GM23338 (cell line): ENCODE measurements at regions not wholly inside any gene's neighbourhood (a gene's known extent, or its start where the extent isn't known, plus 50 kb on each side); places are given as distances from the start of the nearest gene placed in this dataset.

Experiments used
- ATAC-seq: fragments of 200-7000 bp; cut with Tn5 transposase; 3 replicates; pipeline ENCODE4 v1.9.1; 2020
- DNase-seq: peaks from one replicate; pipeline ENCODE4 v3.0.0-alpha.2; 2015; ENCODE audit warnings: low spot score
- H2AFZ ChIP-seq: fragments of 200-600 bp; sonication (generic); 2 replicates; pipeline ENCODE4 v1.8.0; 2016; ENCODE audit warnings: antibody characterized with exemption, mild to moderate bottlenecking, moderate library complexity
- H3F3A ChIP-seq: fragments of 200-600 bp; sonication (generic); replicated peaks from 2 replicates; pipeline ENCODE4 v1.8.0; 2017; ENCODE audit warnings: antibody characterized with exemption, mixed run types, low read depth
- H3K27ac ChIP-seq: fragments of 200-600 bp; sonication (generic); 2 replicates; pipeline ENCODE4 v1.6.1; 2016; ENCODE audit warnings: low read depth
- H3K27me3 ChIP-seq: fragments of 200-600 bp; sonication (generic); 2 replicates; pipeline ENCODE4 v1.8.0; 2016; ENCODE audit warnings: mild to moderate bottlenecking, mixed run types, moderate library complexity; ENCODE audit not compliant: insufficient read depth
- H3K36me3 ChIP-seq: fragments of 200-600 bp; sonication (generic); 2 replicates; pipeline ENCODE4 v1.8.0; 2016; ENCODE audit warnings: mild to moderate bottlenecking; ENCODE audit not compliant: insufficient read depth
- H3K4me1 ChIP-seq: fragments of 200-600 bp; sonication (generic); 2 replicates; pipeline ENCODE4 v1.8.0; 2016; ENCODE audit warnings: mild to moderate bottlenecking, moderate library complexity; ENCODE audit not compliant: insufficient read depth
- H3K4me2 ChIP-seq: fragments of 200-600 bp; sonication (generic); 2 replicates; pipeline ENCODE4 v1.7.1; 2017; ENCODE audit warnings: mixed run types
- H3K4me3 ChIP-seq: fragments of 200-600 bp; sonication (generic); 2 replicates; pipeline ENCODE4 v1.6.1; 2016; ENCODE audit warnings: mixed run types
- H3K79me2 ChIP-seq: fragments of 200-600 bp; sonication (generic); replicated peaks from 2 replicates; pipeline ENCODE4 v1.8.0; 2017; ENCODE audit warnings: mild to moderate bottlenecking; ENCODE audit not compliant: insufficient read depth
- H3K9me2 ChIP-seq: fragments of 200-600 bp; sonication (generic); 2 replicates; pipeline ENCODE4 v1.8.0; 2017; ENCODE audit not compliant: insufficient read depth
- H4K20me1 ChIP-seq: fragments of 200-600 bp; sonication (generic); replicated peaks from 2 replicates; pipeline ENCODE4 v1.8.0; 2017; ENCODE audit warnings: mild to moderate bottlenecking; ENCODE audit not compliant: insufficient read depth
- H3K27ac Mint-ChIP-seq: 2 replicates; pipeline ENCODE4 v1.8.0; 2020; ENCODE audit warnings: inconsistent platforms, mild to moderate bottlenecking, moderate library complexity, mixed read lengths
- H3K27me3 Mint-ChIP-seq: 3 replicates; pipeline ENCODE4 v1.8.0; 2022; ENCODE audit warnings: low read depth, mild to moderate bottlenecking, moderate library complexity, mixed read lengths, inconsistent platforms; ENCODE audit not compliant: insufficient read depth, poor library complexity
- H3K36me3 Mint-ChIP-seq: 3 replicates; pipeline ENCODE4 v1.8.0; 2021; ENCODE audit warnings: low read depth, mild to moderate bottlenecking, inconsistent platforms, moderate library complexity, mixed read lengths
- H3K4me1 Mint-ChIP-seq: 3 replicates; pipeline ENCODE4 v1.8.0; 2020; ENCODE audit warnings: mild to moderate bottlenecking, inconsistent platforms, mixed read lengths
- H3K4me3 Mint-ChIP-seq: 3 replicates; pipeline ENCODE4 v1.8.0; 2021; ENCODE audit warnings: moderate library complexity, mild to moderate bottlenecking, inconsistent platforms, mixed read lengths
- H3K9me3 Mint-ChIP-seq: 3 replicates; pipeline ENCODE4 v1.8.0; 2020; ENCODE audit warnings: moderate library complexity, mild to moderate bottlenecking, inconsistent platforms, mixed read lengths
- CREB1 ChIP-seq: fragments of 250-450 bp; sonication (Bioruptor Pico); IDR thresholded peaks from 2 replicates; pipeline ENCODE4 v1.5.0; 2020; ENCODE audit warnings: low read depth, mild to moderate bottlenecking, moderate library complexity
- CTCF ChIP-seq, 2 experiments: fragments of 200-600 bp in 1 of 2; sonication (generic) in 1 of 2; conservative IDR thresholded peaks; 2 replicates each; pipeline versions ENCODE4 v1.5.1 to v1.6.1; 2016 to 2017; ENCODE audit warnings: antibody characterized with exemption in 2 of 2, low read depth in 2 of 2, mild to moderate bottlenecking in 2 of 2, moderate library complexity in 1 of 2
- ETS1 ChIP-seq: IDR thresholded peaks from 2 replicates; pipeline ENCODE4 v1.6.1; 2016; ENCODE audit warnings: antibody characterized with exemption
- EZH2 ChIP-seq: fragments of 200-600 bp; sonication (generic); IDR thresholded peaks from one replicate; pipeline ENCODE4 v1.8.0; 2017; ENCODE audit warnings: antibody characterized with exemption, mild to moderate bottlenecking, low read depth; ENCODE audit not compliant: unreplicated experiment
- EZH2phosphoT487 ChIP-seq: fragments of 200-600 bp; sonication (generic); IDR thresholded peaks from one replicate; pipeline ENCODE4 v1.8.1; 2018; ENCODE audit warnings: antibody characterized with exemption; ENCODE audit not compliant: unreplicated experiment
- JUNB ChIP-seq: IDR thresholded peaks from one replicate; pipeline ENCODE4 v1.6.1; 2016; ENCODE audit warnings: antibody characterized with exemption; ENCODE audit not compliant: unreplicated experiment
- NANOG ChIP-seq: IDR thresholded peaks from 2 replicates; pipeline ENCODE4 v1.6.1; 2016; ENCODE audit warnings: antibody characterized with exemption, borderline replicate concordance
- POLR2AphosphoS5 ChIP-seq: IDR thresholded peaks from 2 replicates; pipeline ENCODE4 v1.6.1; 2016; ENCODE audit warnings: antibody characterized with exemption, low read depth
- REST ChIP-seq: IDR thresholded peaks from one replicate; pipeline ENCODE4 v1.6.1; 2018; ENCODE audit warnings: antibody characterized with exemption; ENCODE audit not compliant: unreplicated experiment
- STAT1 ChIP-seq: IDR thresholded peaks from one replicate; pipeline ENCODE4 v1.6.1; 2016; ENCODE audit warnings: antibody characterized with exemption; ENCODE audit not compliant: unreplicated experiment
- ZNF114 ChIP-seq: fragments of 250-450 bp; sonication (Bioruptor Pico); IDR thresholded peaks from 2 replicates; pipeline ENCODE4 v1.5.0; 2020; ENCODE audit warnings: mild to moderate bottlenecking, moderate library complexity
- ZNF331 ChIP-seq: fragments of 250-450 bp; sonication (Bioruptor Pico); IDR thresholded peaks from 2 replicates; pipeline ENCODE4 v1.5.0; 2020; ENCODE audit warnings: low read depth, mild to moderate bottlenecking, moderate library complexity
- ZNF462 ChIP-seq: fragments of 250-450 bp; sonication (Bioruptor Pico); IDR thresholded peaks from 2 replicates; pipeline ENCODE4 v1.5.0; 2020; ENCODE audit warnings: mild to moderate bottlenecking, moderate library complexity

GRCh38 chr11:26777372-26777808 is 55.5 kb upstream of the SLC5A12 start:
- Mint-ChIP-seq H3K36me3 (no peaks in the 10 kb centered on the region), H3K4me3 (no peak overlapping the region), H3K9me3 (no peaks in the 10 kb centered on the region), H3K27me3 (peaks cover 2% of the 10 kb centered on the region), H3K4me1 (no peaks in the 10 kb centered on the region), H3K27ac (no peak overlapping the region)
- Histone ChIP-seq H3K79me2 (no peaks in the 10 kb centered on the region), H3K27ac (no peak overlapping the region), H3K36me3 (no peaks in the 10 kb centered on the region), H3K9me2 (0 out of 2 replicates have a peak, but pooled peaks cover 9% of the 10 kb centered on the region), H3K4me2 (no peak overlapping the region), H4K20me1 (no peaks in the 10 kb centered on the region), H2AFZ (no peak overlapping the region), H3K4me3 (no peak overlapping the region), H3F3A (no peaks in the 10 kb centered on the region), H3K4me1 (no peaks in the 10 kb centered on the region), H3K27me3 (no peaks in the 10 kb centered on the region)
- TF ChIP-seq STAT1 (no peak), ZNF462 (CRISPR knock-in tag) (no peak), EZH2 (no peak), ZNF331 (CRISPR knock-in tag) (no peak), POLR2AphosphoS5 (no peak), ETS1 (no peak), CTCF (conservative IDR thresholded peaks at IDR 0.05; ENCODE audit: low read depth in 2 of 2) (no peak), JUNB (no peak), REST (no peak), ZNF114 (CRISPR knock-in tag) (no peak), EZH2phosphoT487 (no peak), CREB1 (no peak), NANOG (no peak)
- no peak for DNase-seq
- ATAC-seq = no peak
